Prostate gland (tissue), 2 donors: ENCODE measurements at regions not wholly inside any gene's neighbourhood (a gene's known extent, or its start where the extent isn't known, plus 50 kb on each side); places are given as distances from the start of the nearest gene placed in this dataset.

Experiments used
- DNase-seq: peaks from one replicate; pipeline ENCODE4 v3.0.0-alpha.2; 2019; ENCODE audit warnings: low spot score
- H3K27ac ChIP-seq, 2 donors: fragments of 200-600 bp; sonication (generic); 2 replicates each; pipeline ENCODE4 v1.5.1; 2017 to 2019
- H3K27me3 ChIP-seq: fragments of 200-600 bp; sonication (generic); replicated peaks from 2 replicates; pipeline ENCODE4 v1.5.1; 2019; ENCODE audit not compliant: insufficient read depth
- H3K36me3 ChIP-seq, 2 donors: fragments of 200-600 bp; sonication (generic); 1 replicate in 1 of 2; 2 replicates in 1 of 2; pipeline versions ENCODE4 v1.5.1 to v1.8.1; 2017 to 2019
- H3K4me1 ChIP-seq: fragments of 200-600 bp; sonication (generic); replicated peaks from 2 replicates; pipeline ENCODE4 v1.5.1; 2019
- H3K4me3 ChIP-seq, 2 donors: fragments of 200-600 bp; sonication (generic); 2 replicates each; pipeline ENCODE4 v1.5.1; 2017 to 2019
- H3K9me3 ChIP-seq: fragments of 200-600 bp; sonication (generic); 2 replicates; pipeline ENCODE4 v1.5.1; 2017
- CTCF ChIP-seq, 4 experiments: fragments of 200-600 bp in 2 of 4; fragments of 450-650 bp in 2 of 4; sonication (generic) in 2 of 4; IDR thresholded peaks; 1 replicate in 3 of 4; 2 replicates in 1 of 4; pipeline ENCODE4 v1.5.1; 2016 to 2019; ENCODE audit warnings: antibody characterized with exemption in 4 of 4, mild to moderate bottlenecking in 2 of 4, moderate library complexity in 2 of 4
- POLR2A ChIP-seq: fragments of 450-650 bp; IDR thresholded peaks from one replicate; pipeline ENCODE4 v1.6.1; 2016; ENCODE audit warnings: antibody characterized with exemption, mild to moderate bottlenecking
- POLR2AphosphoS5 ChIP-seq: sonication (generic); formaldehyde crosslinking; IDR thresholded peaks from one replicate; pipeline ENCODE4 v1.6.1; 2017; ENCODE audit warnings: antibody characterized with exemption
- WGBS: methylation state at CpG from one replicate; pipeline ENCODE4 v1.1.5; 2018; 5-methylcytosine and 5-hydroxymethylcytosine counted together
- intact Hi-C: fragments of 100-400 bp; cut with DNase I; formaldehyde crosslinking; loops from one replicate; pipeline ENCODE4 v1.14.2; 2022

DNA sequence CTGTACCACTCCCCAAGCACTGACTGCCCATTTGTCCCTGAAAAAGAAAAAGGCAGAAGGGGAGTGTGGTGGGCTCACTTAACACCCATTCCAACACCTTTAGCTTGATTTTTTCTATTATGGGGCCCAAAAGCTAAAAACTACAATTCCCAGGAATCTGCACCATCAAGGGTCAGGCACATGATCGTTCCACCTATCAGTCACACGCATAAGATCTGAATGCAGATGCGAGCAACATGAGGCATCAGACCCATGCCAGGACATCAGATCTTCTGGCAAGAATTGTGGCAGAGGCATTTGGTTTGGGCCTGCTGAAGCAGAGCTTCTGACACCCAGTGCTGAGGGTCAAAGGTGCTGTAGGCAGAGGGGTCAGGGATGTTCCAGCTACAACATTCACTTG is 595.9 kb downstream of the BCOR start:
- intact Hi-C loops, result no loop called here
- Histone ChIP-seq H3K36me3 (no peaks in the 10 kb centered on the region), H3K27ac (no peak overlapping the region), H3K9me3 (no peaks in the 10 kb centered on the region), H3K4me1 (no peaks in the 10 kb centered on the region), H3K4me3 (no peak overlapping the region), H3K27me3 (no peaks in the 10 kb centered on the region)
- TF ChIP-seq POLR2AphosphoS5 (no peak), POLR2A (no peak), CTCF (IDR thresholded peaks at IDR 0.05) (no peak)
- DNase-seq, result no peak
- WGBS, result 96% methylated on average over 3 of the region's 3 CpGs

DNA sequence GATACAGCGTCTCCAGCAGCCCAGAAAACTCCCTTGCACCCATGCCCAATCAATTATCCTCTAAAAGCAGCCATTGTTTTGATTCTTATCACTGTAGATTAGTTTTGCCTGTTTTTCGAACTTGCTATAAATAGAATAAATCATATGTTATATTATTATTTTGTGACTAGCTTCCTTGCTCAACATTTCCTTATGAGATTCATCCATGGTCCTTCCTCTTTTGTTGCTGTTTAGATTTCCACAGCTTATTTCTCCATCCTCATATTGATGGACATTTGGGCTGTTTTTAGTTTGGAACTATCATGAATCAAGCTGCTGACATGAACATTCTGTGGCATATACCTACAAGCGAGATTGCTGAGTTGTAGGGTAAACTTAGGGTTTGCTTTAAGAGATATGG is 595.3 kb downstream of the BCOR start:
- Histone ChIP-seq H3K27ac (no peak overlapping the region), H3K4me1 (no peaks in the 10 kb centered on the region), H3K36me3 (no peaks in the 10 kb centered on the region), H3K4me3 (no peak overlapping the region), H3K9me3 (no peaks in the 10 kb centered on the region), H3K27me3 (no peaks in the 10 kb centered on the region)
- no peak for DNase-seq
- intact Hi-C loops, result no loop called here
- TF ChIP-seq POLR2A, result no peak
- no peak for TF ChIP-seq CTCF (IDR thresholded peaks at IDR 0.05)
- TF ChIP-seq POLR2AphosphoS5, result no peak
- 92% methylated on average over 3 of the region's 3 CpGs for WGBS

GRCh38 chrX:39504227-39504626 is 593.5 kb downstream of the BCOR start:
- intact Hi-C loops, result no loop called here
- no peak overlapping the region for H3K27ac ChIP-seq
- H3K4me3 ChIP-seq, result no peak overlapping the region
- no peak for TF ChIP-seq POLR2A
- no peak for TF ChIP-seq CTCF (IDR thresholded peaks at IDR 0.05)
- TF ChIP-seq POLR2AphosphoS5, result no peak
- no peaks in the 10 kb centered on the region for H3K9me3 ChIP-seq
- WGBS, result 44% methylated on average over 2 of the region's 2 CpGs
- no peak for DNase-seq
- no peaks in the 10 kb centered on the region for H3K27me3 ChIP-seq
- no peaks in the 10 kb centered on the region for H3K36me3 ChIP-seq
- H3K4me1 ChIP-seq, result no peaks in the 10 kb centered on the region

- 30% methylated on average over 5 of the region's 5 CpGs for WGBS
- Histone ChIP-seq H3K27ac (no peak overlapping the region), H3K4me1 (no peaks in the 10 kb centered on the region)
Observed at GRCh38 chrX:39504850-39505259, 592.9 kb downstream of the BCOR start.

More at GRCh38 chrX:39504850-39505259, 592.9 kb downstream of the BCOR start:
- intact Hi-C loops, result no loop called here
- Histone ChIP-seq H3K9me3 (no peaks in the 10 kb centered on the region), H3K36me3 (no peaks in the 10 kb centered on the region), H3K27me3 (no peaks in the 10 kb centered on the region), H3K4me3 (no peak overlapping the region)
- TF ChIP-seq POLR2AphosphoS5 (no peak), POLR2A (no peak), CTCF (IDR thresholded peaks at IDR 0.05) (no peak)
- DNase-seq, result no peak
